ENCODE measurements at regions not wholly inside any gene's neighbourhood (a gene's known extent, or its start where the extent isn't known, plus 50 kb on each side); places are given as distances from the start of the nearest gene placed in this dataset.

DNA sequence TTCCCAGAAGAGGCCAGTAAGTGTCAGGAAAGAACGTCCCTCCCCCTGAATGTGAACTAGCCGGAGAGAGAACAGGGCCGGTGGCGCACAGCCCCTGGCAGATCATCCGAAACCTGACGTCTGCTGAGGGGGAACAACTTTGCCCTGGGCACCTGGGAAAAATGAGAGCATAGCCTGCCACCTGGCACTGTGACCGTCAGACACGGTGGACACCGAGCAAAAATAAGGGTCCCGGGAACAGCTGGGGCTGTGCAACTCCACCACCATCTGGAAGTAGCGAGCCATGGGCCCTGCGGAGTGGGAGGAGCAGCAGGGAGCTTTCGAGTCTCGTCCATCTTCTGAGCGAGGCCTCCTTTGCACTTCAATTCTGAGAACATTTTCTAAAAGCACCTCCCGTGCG, 110.8 kb downstream of the EDN3 start:
- Histone ChIP-seq H3K4me3 (ENCODE audit: low read depth, low read length) (no peak overlapping the region), H3K4me1 (ENCODE audit: insufficient read depth) (no peaks in the 10 kb centered on the region), H3K36me3 (ENCODE audit: insufficient read depth) (no peaks in the 10 kb centered on the region), H3K27ac (ENCODE audit: low read depth) (no peak overlapping the region)
- WGBS: 84% methylated on average over 17 of the region's 17 CpGs
- DNase-seq (ENCODE audit: extremely low spot score): no peak

- WGBS: 85% methylated on average over 7 of the region's 7 CpGs
These were observed 111.2 kb downstream of the EDN3 start for GRCh38 chr20:59411589-59411988.

DNA sequence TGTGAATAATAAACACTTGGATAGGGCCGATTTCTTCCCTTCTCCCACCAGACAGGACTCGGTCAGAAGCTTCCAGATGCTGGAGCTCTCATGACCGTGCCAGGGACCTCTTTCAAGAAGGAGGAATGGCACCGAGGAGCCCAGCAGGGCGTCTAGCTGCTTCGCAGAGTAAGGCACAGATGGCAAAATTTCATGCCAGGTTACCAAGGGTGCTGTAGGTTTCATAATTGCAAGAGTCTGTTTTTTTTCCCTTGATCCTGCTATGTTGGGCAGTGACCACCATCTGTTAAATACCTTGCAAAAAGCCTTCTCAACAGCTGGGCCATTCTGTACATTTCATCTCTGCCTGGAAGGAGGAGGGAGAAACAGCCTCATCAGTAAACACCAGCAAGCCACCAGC, 111.8 kb downstream of the EDN3 start:
- H3K4me1 ChIP-seq (ENCODE audit: insufficient read depth): no peaks in the 10 kb centered on the region
- WGBS: 66% methylated on average over 6 of the region's 6 CpGs
- no peak overlapping the region for H3K4me3 ChIP-seq (ENCODE audit: low read depth, low read length)
- DNase-seq (ENCODE audit: extremely low spot score): no peak
- H3K27ac ChIP-seq (ENCODE audit: low read depth): no peak overlapping the region
- no peaks in the 10 kb centered on the region for H3K36me3 ChIP-seq (ENCODE audit: insufficient read depth)

More at GRCh38 chr20:59411589-59411988, 111.2 kb downstream of the EDN3 start:
- no peaks in the 10 kb centered on the region for H3K36me3 ChIP-seq (ENCODE audit: insufficient read depth)
- no peak overlapping the region for H3K27ac ChIP-seq (ENCODE audit: low read depth)
- H3K4me3 ChIP-seq (ENCODE audit: low read depth, low read length): no peak overlapping the region
- DNase-seq (ENCODE audit: extremely low spot score): no peak
- no peaks in the 10 kb centered on the region for H3K4me1 ChIP-seq (ENCODE audit: insufficient read depth)

DNA sequence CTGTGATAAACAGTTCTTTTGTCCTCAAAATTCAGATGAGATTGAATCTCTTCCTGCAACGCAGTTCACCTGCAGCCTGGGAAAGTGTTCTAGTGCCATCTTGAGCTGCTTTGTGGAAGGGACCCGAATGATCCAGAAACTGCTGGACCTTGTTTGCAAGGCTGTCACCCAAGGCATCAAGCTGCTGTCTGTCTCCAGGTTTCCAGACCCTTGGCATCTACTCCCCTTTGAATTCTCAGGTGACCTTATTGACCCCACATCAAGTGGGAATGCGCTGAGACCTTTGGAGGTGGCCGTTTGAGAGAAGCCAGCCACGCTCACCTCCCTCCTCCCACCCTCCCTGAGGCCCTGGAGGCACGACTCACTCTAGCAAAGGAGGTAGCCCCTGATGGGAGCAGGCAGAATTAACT, 112.5 kb downstream of the EDN3 start:
- Histone ChIP-seq H3K36me3 (ENCODE audit: insufficient read depth) (no peaks in the 10 kb centered on the region), H3K4me3 (ENCODE audit: low read depth, low read length) (no peak overlapping the region), H3K27ac (ENCODE audit: low read depth) (no peak overlapping the region), H3K4me1 (ENCODE audit: insufficient read depth) (no peaks in the 10 kb centered on the region)
- 55% methylated on average over 6 of the region's 6 CpGs for WGBS
- no peak for DNase-seq (ENCODE audit: extremely low spot score)

GRCh38 chr20:59413326-59413865, 113.0 kb downstream of the EDN3 start:
- no peaks in the 10 kb centered on the region for H3K36me3 ChIP-seq (ENCODE audit: insufficient read depth)
- 83% methylated on average over 6 of the region's 6 CpGs for WGBS
- H3K4me1 ChIP-seq (ENCODE audit: insufficient read depth): no peaks in the 10 kb centered on the region
- no peak overlapping the region for H3K27ac ChIP-seq (ENCODE audit: low read depth)
- DNase-seq (ENCODE audit: extremely low spot score): no peak
- no peak overlapping the region for H3K4me3 ChIP-seq (ENCODE audit: low read depth, low read length)

- Histone ChIP-seq H3K36me3 (ENCODE audit: insufficient read depth) (no peaks in the 10 kb centered on the region), H3K4me3 (ENCODE audit: low read depth, low read length) (no peak overlapping the region), H3K4me1 (ENCODE audit: insufficient read depth) (no peaks in the 10 kb centered on the region), H3K27ac (ENCODE audit: low read depth) (no peak overlapping the region)
- 95% methylated on average over 18 of the region's 18 CpGs for WGBS
- DNase-seq (ENCODE audit: extremely low spot score): no peak
These were observed 114.7 kb downstream of the EDN3 start for GRCh38 chr20:59414936-59415623.

DNA sequence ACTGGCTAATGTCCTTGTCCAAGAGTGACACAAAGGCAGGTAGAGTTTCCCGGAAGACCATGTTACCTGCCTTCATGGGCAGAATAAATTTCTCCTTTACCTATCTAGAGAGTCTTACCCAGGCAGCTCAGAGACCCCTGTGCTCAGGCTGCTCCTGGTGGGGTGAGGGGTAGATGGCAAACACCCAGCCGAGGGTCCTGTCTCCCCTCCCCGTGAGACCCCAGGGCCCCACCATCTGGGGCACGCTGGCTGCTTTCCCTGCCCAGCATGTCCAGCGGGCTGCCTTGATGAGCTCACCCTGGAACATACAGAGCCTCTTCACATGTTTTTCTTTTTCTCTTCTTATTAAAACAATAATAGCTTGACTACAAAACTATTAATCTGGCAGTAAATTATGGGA, 116.5 kb downstream of the EDN3 start:
- Histone ChIP-seq H3K4me3 (ENCODE audit: low read depth, low read length) (no peak overlapping the region), H3K36me3 (ENCODE audit: insufficient read depth) (no peaks in the 10 kb centered on the region), H3K4me1 (ENCODE audit: insufficient read depth) (no peaks in the 10 kb centered on the region), H3K27ac (ENCODE audit: low read depth) (no peak overlapping the region)
- WGBS: 81% methylated on average over 5 of the region's 5 CpGs
- DNase-seq (ENCODE audit: extremely low spot score): no peak

DNA sequence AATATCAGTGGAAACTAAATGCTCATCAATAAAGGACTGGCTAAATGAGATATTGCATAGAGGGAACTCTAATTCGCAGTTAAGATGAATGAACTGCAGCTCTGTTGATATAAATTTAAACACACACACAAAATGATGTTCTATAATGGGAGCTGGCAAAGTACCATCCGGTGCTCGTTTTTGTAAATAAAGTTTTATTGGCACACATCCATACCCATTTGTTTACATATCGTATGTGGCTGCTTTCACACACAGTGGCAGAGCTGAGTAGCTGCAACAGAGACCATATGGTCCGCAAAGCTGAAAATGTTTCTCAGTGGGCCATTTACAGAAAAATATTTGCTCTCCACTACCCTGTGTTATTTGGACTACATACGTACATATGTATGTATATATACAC, 120.7 kb downstream of the EDN3 start:
- no peak for DNase-seq (ENCODE audit: extremely low spot score)
- 56% methylated on average over 6 of the region's 6 CpGs for WGBS
- Histone ChIP-seq H3K36me3 (ENCODE audit: insufficient read depth) (no peaks in the 10 kb centered on the region), H3K27ac (ENCODE audit: low read depth) (no peak overlapping the region), H3K4me3 (ENCODE audit: low read depth, low read length) (no peak overlapping the region), H3K4me1 (ENCODE audit: insufficient read depth) (no peaks in the 10 kb centered on the region)

GRCh38 chr20:59421920-59422637, 121.7 kb downstream of the EDN3 start:
- H3K4me1 ChIP-seq (ENCODE audit: insufficient read depth): no peaks in the 10 kb centered on the region
- H3K36me3 ChIP-seq (ENCODE audit: insufficient read depth): no peaks in the 10 kb centered on the region
- DNase-seq (ENCODE audit: extremely low spot score): no peak
- no peak overlapping the region for H3K4me3 ChIP-seq (ENCODE audit: low read depth, low read length)
- H3K27ac ChIP-seq (ENCODE audit: low read depth): no peak overlapping the region
- WGBS: 78% methylated on average over 13 of the region's 13 CpGs

- Histone ChIP-seq H3K27ac (ENCODE audit: low read depth) (no peak overlapping the region), H3K36me3 (ENCODE audit: insufficient read depth) (no peaks in the 10 kb centered on the region), H3K4me1 (ENCODE audit: insufficient read depth) (no peaks in the 10 kb centered on the region), H3K4me3 (ENCODE audit: low read depth, low read length) (no peak overlapping the region)
- DNase-seq (ENCODE audit: extremely low spot score): no peak
- WGBS: 64% methylated on average over 10 of the region's 10 CpGs
These were observed 122.6 kb downstream of the EDN3 start for GRCh38 chr20:59422872-59423544.

GRCh38 chr20:59424976-59425375, 124.6 kb downstream of the EDN3 start:
- H3K27ac ChIP-seq (ENCODE audit: low read depth): no peak overlapping the region
- 87% methylated on average over 13 of the region's 13 CpGs for WGBS
- DNase-seq (ENCODE audit: extremely low spot score): no peak
- no peak overlapping the region for H3K4me3 ChIP-seq (ENCODE audit: low read depth, low read length)
- no peaks in the 10 kb centered on the region for H3K36me3 ChIP-seq (ENCODE audit: insufficient read depth)
- H3K4me1 ChIP-seq (ENCODE audit: insufficient read depth): no peaks in the 10 kb centered on the region

DNA sequence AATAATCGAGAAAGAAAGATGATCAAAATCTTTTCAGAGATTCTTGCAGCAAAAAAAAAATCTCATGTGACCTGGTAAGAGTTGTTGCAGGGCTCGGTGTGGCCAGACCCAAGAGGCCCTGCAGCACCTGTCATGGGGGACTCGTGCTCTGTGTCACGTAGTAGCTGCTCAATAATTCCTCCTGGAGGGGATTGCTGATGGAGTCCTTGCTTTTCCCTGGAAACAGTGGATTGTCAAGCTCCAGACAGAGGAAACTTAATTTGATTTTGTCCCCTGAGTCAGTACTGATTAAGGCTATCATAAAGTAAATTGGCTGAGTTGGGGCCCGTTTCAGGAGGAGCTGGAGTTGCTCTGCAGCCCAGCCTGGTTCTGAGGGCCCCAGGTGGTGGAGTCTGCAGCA, 125.2 kb downstream of the EDN3 start:
- H3K4me3 ChIP-seq (ENCODE audit: low read depth, low read length): no peak overlapping the region
- no peaks in the 10 kb centered on the region for H3K4me1 ChIP-seq (ENCODE audit: insufficient read depth)
- DNase-seq (ENCODE audit: extremely low spot score): no peak
- H3K36me3 ChIP-seq (ENCODE audit: insufficient read depth): no peaks in the 10 kb centered on the region
- WGBS: 85% methylated on average over 5 of the region's 5 CpGs
- no peak overlapping the region for H3K27ac ChIP-seq (ENCODE audit: low read depth)

DNA sequence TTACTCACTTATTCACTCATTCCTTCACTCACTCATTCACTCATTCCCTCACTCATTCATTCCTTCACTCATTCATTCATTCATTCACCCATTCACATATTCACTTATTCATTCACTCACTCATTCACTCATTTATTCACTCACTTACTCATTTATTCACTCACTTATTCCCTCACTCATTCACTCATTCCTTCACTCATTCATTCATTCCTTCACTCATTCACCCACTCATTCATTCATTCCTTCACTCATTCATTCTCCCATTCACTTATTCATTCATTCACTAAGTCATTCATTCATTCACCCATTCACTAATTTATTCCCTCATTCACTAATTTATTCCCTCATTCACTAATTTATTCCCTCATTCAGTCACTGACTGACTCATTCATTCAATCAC, 127.6 kb downstream of the EDN3 start:
- no peak overlapping the region for H3K27ac ChIP-seq (ENCODE audit: low read depth)
- H3K36me3 ChIP-seq (ENCODE audit: insufficient read depth): no peaks in the 10 kb centered on the region
- no peak for DNase-seq (ENCODE audit: extremely low spot score)
- no peaks in the 10 kb centered on the region for H3K4me1 ChIP-seq (ENCODE audit: insufficient read depth)
- H3K4me3 ChIP-seq (ENCODE audit: low read depth, low read length): no peak overlapping the region
